DND-41 (cell line): ENCODE measurements at regions not wholly inside any gene's neighbourhood (a gene's known extent, or its start where the extent isn't known, plus 50 kb on each side); places are given as distances from the start of the nearest gene placed in this dataset.
"Not testable (repeated sequence)": the region's sequence is repeated elsewhere in the genome, so short reads cannot be mapped to it uniquely, and the experiment has no call there.

Experiments
- EZH2 ChIP-seq: IDR thresholded peaks from 3 replicates; pipeline ENCODE4 v1.6.1; 2012; ENCODE audit warnings: borderline replicate concordance, low read depth, mild to moderate bottlenecking, moderate library complexity, low read length, inconsistent platforms; ENCODE audit not compliant: severe bottlenecking
- TF ChIP-seq, protein P1 (sequence below): IDR thresholded peaks from 2 replicates; pipeline ENCODE4 v1.5.1; 2012; ENCODE audit warnings: borderline replicate concordance, low read length, moderate library complexity, mild to moderate bottlenecking; ENCODE audit not compliant: poor library complexity, severe bottlenecking; ENCODE audit errors: extremely low read depth

DNA sequence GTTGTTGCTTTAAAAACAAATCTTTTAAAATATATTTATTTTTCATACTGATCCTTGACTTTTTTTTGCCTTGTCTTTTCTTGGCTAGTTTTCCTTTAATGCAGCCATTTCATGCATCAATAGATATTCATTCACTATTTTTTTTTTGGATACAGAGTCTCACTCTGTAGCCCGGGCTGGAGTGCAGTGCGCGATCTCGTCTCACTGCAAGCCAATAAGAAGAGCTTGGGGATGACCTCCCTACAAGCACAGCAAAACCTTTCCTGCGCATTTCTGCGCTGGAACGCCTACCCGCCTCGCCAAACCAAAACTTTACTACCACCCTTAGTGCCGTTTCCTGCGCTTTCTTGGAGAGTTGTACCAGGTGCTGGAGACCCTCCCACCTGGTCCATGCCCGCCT lies 161.3 kb upstream of the ZNG1E start:
- not testable (repeated sequence) for TF ChIP-seq EZH2
- TF ChIP-seq, protein P1, sequence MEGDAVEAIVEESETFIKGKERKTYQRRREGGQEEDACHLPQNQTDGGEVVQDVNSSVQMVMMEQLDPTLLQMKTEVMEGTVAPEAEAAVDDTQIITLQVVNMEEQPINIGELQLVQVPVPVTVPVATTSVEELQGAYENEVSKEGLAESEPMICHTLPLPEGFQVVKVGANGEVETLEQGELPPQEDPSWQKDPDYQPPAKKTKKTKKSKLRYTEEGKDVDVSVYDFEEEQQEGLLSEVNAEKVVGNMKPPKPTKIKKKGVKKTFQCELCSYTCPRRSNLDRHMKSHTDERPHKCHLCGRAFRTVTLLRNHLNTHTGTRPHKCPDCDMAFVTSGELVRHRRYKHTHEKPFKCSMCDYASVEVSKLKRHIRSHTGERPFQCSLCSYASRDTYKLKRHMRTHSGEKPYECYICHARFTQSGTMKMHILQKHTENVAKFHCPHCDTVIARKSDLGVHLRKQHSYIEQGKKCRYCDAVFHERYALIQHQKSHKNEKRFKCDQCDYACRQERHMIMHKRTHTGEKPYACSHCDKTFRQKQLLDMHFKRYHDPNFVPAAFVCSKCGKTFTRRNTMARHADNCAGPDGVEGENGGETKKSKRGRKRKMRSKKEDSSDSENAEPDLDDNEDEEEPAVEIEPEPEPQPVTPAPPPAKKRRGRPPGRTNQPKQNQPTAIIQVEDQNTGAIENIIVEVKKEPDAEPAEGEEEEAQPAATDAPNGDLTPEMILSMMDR: not testable (repeated sequence)
